Loucy (cell line): ENCODE measurements at regions not wholly inside any gene's neighbourhood (a gene's known extent, or its start where the extent isn't known, plus 50 kb on each side); places are given as distances from the start of the nearest gene placed in this dataset.

Source experiments
- CTCF ChIP-seq: fragments of 200-600 bp; sonication (generic); conservative IDR thresholded peaks from 2 replicates; pipeline ENCODE4 v1.5.1; 2014; ENCODE audit warnings: mild to moderate bottlenecking, antibody characterized with exemption, low read length
- EZH2phosphoT487 ChIP-seq: fragments of 200-600 bp; IDR thresholded peaks from 2 replicates; pipeline ENCODE4 v1.6.1; 2018; ENCODE audit warnings: antibody characterized with exemption, mild to moderate bottlenecking, moderate library complexity, borderline replicate concordance

- TF ChIP-seq CTCF (no peak), EZH2phosphoT487 (no peak)
Measured at GRCh38 chr16:13540771-13541170, 379.2 kb upstream of the ERCC4 start.
